ENCODE measurements at regions not wholly inside any gene's neighbourhood (a gene's known extent, or its start where the extent isn't known, plus 50 kb on each side); places are given as distances from the start of the nearest gene placed in this dataset.

- Histone ChIP-seq H4K20me1 (replicated peaks; ENCODE audit: control insufficient read depth, insufficient read depth, low read length) (no peaks in the 10 kb centered on the region), H3K4me1 (replicated peaks in 1 of 2; ENCODE audit: control insufficient read depth in 2 of 2, insufficient read depth in 2 of 2, low read length in 2 of 2) (no peaks in the 10 kb centered on the region), H3K79me2 (ENCODE audit: control insufficient read depth, insufficient read depth, low read length) (no peaks in the 10 kb centered on the region), H3K27me3 (ENCODE audit: control insufficient read depth in 2 of 2, insufficient read depth in 2 of 2, low read length in 2 of 2) (peaks cover 3 to 12% of the 10 kb centered on the region in 2 experiments; a peak in 3 of 5 replicates), H3K9ac (ENCODE audit: insufficient read depth in 1 of 2, low read depth in 2 of 2, low read length in 2 of 2) (no peak overlapping the region), H3K9me1 (ENCODE audit: control insufficient read depth, insufficient read depth, low read length) (no peaks in the 10 kb centered on the region), H2AFZ (ENCODE audit: low read depth, low read length) (no peak overlapping the region), H3K36me3 (ENCODE audit: control insufficient read depth, insufficient read depth, low read length) (no peaks in the 10 kb centered on the region), H3K27ac (ENCODE audit: extremely low read depth, low read depth, low read length) (no peak overlapping the region), H3K4me2 (ENCODE audit: insufficient read depth, low read length) (no peak overlapping the region), H3K9me3 (replicated peaks; ENCODE audit: control insufficient read depth, insufficient read depth, low read depth, low read length) (no peaks in the 10 kb centered on the region), H3K4me3 (no peak overlapping the region)
- FAIRE-seq (no peak), ATAC-seq (no peak), DNase-seq (ENCODE audit: extremely low read depth in 1 of 4, low spot score in 3 of 4) (no peak)
- ChIA-PET POLR2A (no interaction called here), CTCF (ENCODE audit: low intra/inter-chr PET ratio) (no interaction called here)
- 0% methylated on average over 1 of the region's 1 CpG for WGBS (ENCODE audit: insufficient coverage, low coverage, missing lambda C conversion rate)
- no TSS peak for BruUV-seq (replicated peaks)
- intact Hi-C loops (cut with micrococcal nuclease): no loop called here
- TF ChIP-seq BCOR (IDR thresholded peaks at IDR 0.05): no peak
- in situ Hi-C loops (cut with MboI): no loop called here
These were observed 74.4 kb upstream of the STMND1 start for GRCh38 chr6:17027441-17027840.

GRCh38 chr6:17022604-17023003 is 79.2 kb upstream of the STMND1 start:
- H3K4me2 ChIP-seq (ENCODE audit: insufficient read depth, low read length): no peak overlapping the region
- peaks cover 0 to 6% of the 10 kb centered on the region in 2 experiments; a peak in 3 of 5 replicates for H3K27me3 ChIP-seq (ENCODE audit: control insufficient read depth in 2 of 2, insufficient read depth in 2 of 2, low read length in 2 of 2)
- H3K4me3 ChIP-seq: no peak overlapping the region
- 1% methylated on average over 3 of the region's 3 CpGs for WGBS (ENCODE audit: insufficient coverage, low coverage, missing lambda C conversion rate)
- H2AFZ ChIP-seq (ENCODE audit: low read depth, low read length): no peak overlapping the region
- ChIA-PET POLR2A (interaction anchor here (1.1 kb wide), 1 partner anchor 11 kb away, joined by 3 read pairs; no protein-coding TSS in a partner anchor), CTCF (ENCODE audit: low intra/inter-chr PET ratio) (no interaction called here)
- no peaks in the 10 kb centered on the region for H3K4me1 ChIP-seq (replicated peaks in 1 of 2; ENCODE audit: control insufficient read depth in 2 of 2, insufficient read depth in 2 of 2, low read length in 2 of 2)
- FAIRE-seq (no peak), ATAC-seq (no peak), DNase-seq (ENCODE audit: extremely low read depth in 1 of 4, low spot score in 3 of 4) (no peak)
- no peaks in the 10 kb centered on the region for H4K20me1 ChIP-seq (replicated peaks; ENCODE audit: control insufficient read depth, insufficient read depth, low read length)
- in situ Hi-C loops (cut with MboI) (no loop called here), intact Hi-C loops (cut with micrococcal nuclease) (no loop called here)
- H3K9ac ChIP-seq (ENCODE audit: insufficient read depth in 1 of 2, low read depth in 2 of 2, low read length in 2 of 2): no peak overlapping the region
- no peaks in the 10 kb centered on the region for H3K9me3 ChIP-seq (replicated peaks; ENCODE audit: control insufficient read depth, insufficient read depth, low read depth, low read length)
- no TSS peak for BruUV-seq (replicated peaks)
- no peaks in the 10 kb centered on the region for H3K79me2 ChIP-seq (ENCODE audit: control insufficient read depth, insufficient read depth, low read length)
- H3K27ac ChIP-seq (ENCODE audit: extremely low read depth, low read depth, low read length): no peak overlapping the region
- H3K36me3 ChIP-seq (ENCODE audit: control insufficient read depth, insufficient read depth, low read length): no peaks in the 10 kb centered on the region
- H3K9me1 ChIP-seq (ENCODE audit: control insufficient read depth, insufficient read depth, low read length): no peaks in the 10 kb centered on the region
- TF ChIP-seq ZNF121 (CRISPR knock-in tag; conservative IDR thresholded peaks at IDR 0.05) (no peak), TCF7L2 (IDR thresholded peaks at IDR 0.05; ENCODE audit: low read depth, low read length) (no peak), REST (IDR thresholded peaks at IDR 0.05; ENCODE audit: borderline replicate concordance) (no peak), REST (CRISPR knock-in tag; IDR thresholded peaks at IDR 0.05; ENCODE audit: low read depth) (no peak), RBM34 (IDR thresholded peaks at IDR 0.05; ENCODE audit: borderline replicate concordance, insufficient read depth, low read length) (no peak), TAL1 (IDR thresholded peaks at IDR 0.05) (no peak), SAP30 (IDR thresholded peaks at IDR 0.05; ENCODE audit: borderline replicate concordance, insufficient read depth, low read depth, low read length, poor library complexity, severe bottlenecking) (no peak), NCOR1 (IDR thresholded peaks at IDR 0.05) (no peak), TBP (optimal IDR thresholded peaks at IDR 0.05; ENCODE audit: low read depth, low read length) (no peak)

All from K562 (cell line).